HG02943 (cell line): ENCODE measurements at regions not wholly inside any gene's neighbourhood (a gene's known extent, or its start where the extent isn't known, plus 50 kb on each side); places are given as distances from the start of the nearest gene placed in this dataset.
"Not testable (repeated sequence)": the region's sequence is repeated elsewhere in the genome, so short reads cannot be mapped to it uniquely, and the experiment has no call there.

Experiments
- ATAC-seq: cut with Tn5 transposase; IDR thresholded peaks from one replicate; pipeline ENCODE4 v1.9.1; 2021; ENCODE audit warnings: mild to moderate bottlenecking, low read depth, moderate library complexity; ENCODE audit not compliant: unreplicated experiment

DNA sequence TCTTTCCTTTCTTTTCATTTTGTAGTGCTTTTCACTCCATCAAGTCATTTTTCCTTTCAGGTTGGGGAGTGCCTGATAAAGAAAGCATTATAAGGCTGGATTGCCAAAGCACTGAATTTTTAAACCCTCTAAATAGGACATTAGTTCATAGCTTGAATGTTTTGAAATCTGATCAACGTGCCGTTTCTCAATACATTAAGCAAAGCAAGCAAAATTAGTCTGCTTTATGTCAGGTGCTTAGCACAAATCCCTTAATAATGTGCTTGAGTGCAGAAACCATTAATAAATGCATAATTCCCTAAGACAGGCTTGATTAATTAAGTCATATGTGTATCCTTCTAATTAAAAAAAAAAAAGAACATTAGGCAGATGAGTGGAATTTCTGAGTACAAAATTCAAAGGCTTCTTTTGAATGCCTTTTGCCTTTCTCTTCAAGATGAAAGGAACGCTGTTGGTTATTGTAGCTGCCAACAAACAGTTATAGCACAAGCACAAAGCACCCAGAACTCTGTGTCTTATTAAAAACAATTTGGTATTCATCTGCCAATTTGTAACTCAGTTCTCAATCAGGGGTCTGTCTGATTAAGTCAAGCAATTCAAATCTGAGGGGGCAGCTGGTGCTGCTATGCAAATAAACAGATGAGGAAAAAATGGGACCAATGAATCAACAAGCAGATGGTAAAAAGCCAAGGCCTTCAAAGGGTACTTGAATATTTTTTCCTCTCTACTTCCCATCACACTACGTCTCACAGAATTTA, 233.7 kb downstream of the TLE1 start:
- no peak for ATAC-seq

GRCh38 chr9:81445331-81445921, 243.9 kb downstream of the TLE1 start:
- no peak for ATAC-seq

- ATAC-seq = no peak
Observed at GRCh38 chr9:81431641-81432040, 257.7 kb downstream of the TLE1 start.

- no peak for ATAC-seq
Observed at GRCh38 chr9:81430727-81431126, 258.6 kb downstream of the TLE1 start.

GRCh38 chr9:81427870-81428269, 261.5 kb downstream of the TLE1 start:
- no peak for ATAC-seq

- no peak for ATAC-seq
Observed at GRCh38 chr9:81424431-81424830, 264.9 kb downstream of the TLE1 start.

- no peak for ATAC-seq
Observed at GRCh38 chr9:81423589-81424326, 265.6 kb downstream of the TLE1 start.

DNA sequence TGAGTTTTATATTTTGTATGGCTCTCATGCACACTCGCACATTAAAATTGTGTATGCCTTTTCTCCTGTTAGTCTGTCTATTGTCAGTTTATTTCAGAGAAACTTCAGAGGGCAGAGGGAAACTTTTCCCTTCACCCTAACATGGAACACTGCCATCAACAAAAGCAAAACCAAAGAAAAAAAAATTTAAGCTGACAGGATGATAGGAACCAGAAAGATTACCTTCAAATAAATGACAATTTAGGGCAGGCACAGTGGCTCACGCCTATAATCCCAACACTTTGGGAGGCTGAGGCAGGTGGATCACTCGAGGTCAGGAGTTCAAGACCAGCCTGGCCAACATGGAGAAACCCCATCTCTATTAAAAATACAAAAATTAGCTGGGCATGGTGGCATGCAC, 268.3 kb downstream of the TLE1 start:
- not testable (repeated sequence) for ATAC-seq

DNA sequence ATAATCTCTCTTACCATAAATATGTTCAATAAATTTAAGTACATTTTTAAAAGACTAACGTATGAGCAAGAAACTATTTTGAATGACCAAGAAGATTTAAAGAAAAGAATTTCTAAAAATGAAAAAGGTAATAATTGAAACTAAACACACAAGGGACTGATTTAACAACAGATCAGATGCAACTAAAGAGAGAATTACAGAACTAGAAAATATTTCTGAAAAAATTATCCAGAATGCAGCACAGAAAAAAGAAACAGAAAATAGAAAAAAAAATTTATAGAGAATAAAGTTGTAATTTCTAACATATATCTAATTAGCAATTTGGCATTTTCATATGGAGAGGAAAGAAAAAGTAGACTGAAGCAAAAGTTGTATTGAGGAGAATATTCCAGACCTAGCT, 269.3 kb downstream of the TLE1 start:
- ATAC-seq = no peak

- ATAC-seq = no peak
Observed at GRCh38 chr9:81417941-81418340, 271.4 kb downstream of the TLE1 start.

DNA sequence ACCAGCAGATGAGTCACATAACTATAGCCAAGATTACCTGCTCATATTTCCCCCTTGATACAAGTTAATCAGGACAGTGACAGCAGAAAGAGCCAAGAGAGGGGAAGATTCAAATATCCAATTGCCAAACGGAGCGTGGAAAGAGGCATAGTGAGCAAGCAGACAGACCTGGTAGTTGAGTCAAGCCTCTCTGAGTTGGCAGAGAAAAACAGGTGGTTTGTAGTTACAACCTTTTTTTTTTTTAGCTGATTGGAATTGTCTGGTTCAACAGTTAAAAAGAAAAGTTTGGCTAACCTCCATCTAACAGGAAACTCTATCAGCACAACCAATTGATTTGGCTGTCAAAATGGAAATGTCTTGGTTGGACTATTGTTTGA, 272.1 kb downstream of the TLE1 start:
- no peak for ATAC-seq

- no peak for ATAC-seq
Observed at GRCh38 chr9:81416476-81417298, 272.7 kb downstream of the TLE1 start.

- ATAC-seq = no peak
Observed at GRCh38 chr9:81414836-81415235, 274.5 kb downstream of the TLE1 start.

- ATAC-seq = no peak
Observed at GRCh38 chr9:81411961-81412360, 277.4 kb downstream of the TLE1 start.

DNA sequence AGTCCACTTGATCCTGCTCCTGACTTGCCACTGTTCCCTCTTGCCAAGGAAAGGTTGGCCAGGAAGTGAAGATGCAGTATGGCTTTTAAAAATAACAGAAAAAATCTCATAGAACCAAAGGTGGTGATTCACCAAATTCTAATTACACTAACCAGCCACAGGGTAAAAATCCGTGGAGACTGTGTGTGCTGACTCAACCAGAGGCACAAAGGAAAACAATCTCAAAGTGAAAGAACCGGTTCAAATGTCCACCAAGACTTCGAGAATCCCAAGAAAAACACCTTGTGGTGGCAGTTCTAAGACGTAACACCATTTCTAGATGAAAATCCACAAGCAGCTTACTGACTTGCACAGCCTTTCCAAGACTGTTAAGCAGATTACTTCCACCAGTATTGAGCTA, 279.1 kb downstream of the TLE1 start:
- ATAC-seq = no peak

- ATAC-seq = no peak
Observed at GRCh38 chr9:81408951-81409350, 280.4 kb downstream of the TLE1 start.

GRCh38 chr9:81404931-81405598, 284.3 kb downstream of the TLE1 start:
- ATAC-seq = no peak

DNA sequence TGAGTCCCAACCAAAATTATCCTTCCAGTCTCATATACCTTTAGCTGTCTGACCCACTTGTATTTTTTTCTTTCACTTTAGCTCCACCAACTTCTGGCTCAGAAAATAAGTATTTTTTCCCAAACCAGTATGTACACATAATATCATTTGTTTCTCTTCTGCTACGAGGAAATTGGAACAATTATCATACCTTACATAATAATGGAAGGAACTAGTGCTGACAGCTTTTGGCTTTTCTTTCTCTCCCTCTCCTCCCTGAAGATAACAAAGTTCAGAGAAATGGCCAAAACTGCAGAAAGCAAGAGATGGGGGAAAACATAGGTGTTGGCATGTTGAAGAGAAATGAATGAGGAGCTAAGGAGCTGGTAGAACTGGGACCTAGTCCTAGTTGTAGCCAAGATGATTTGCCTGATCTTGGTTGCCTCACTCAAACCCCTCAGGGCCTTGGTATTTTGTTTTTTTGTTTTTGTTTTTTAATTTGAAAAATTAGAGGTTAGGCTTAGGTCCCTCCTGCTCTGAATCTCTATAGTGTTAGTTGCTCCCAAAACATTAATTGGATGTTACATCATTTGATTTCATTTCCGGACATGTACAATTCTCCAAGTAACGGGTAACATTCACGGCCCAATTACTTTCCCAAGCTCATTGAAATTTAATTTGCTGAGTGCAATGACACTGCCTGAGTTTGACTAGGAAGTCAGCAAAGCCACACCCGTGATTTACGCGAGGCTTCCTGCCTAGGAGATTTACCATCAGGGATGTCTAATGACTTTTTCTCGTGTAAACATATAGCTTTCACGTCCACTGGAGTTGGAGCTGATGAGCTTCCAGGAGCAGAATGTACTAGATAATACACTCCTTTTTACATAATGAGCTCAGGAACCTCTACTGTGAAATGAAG, 291.6 kb downstream of the TLE1 start:
- no peak for ATAC-seq

DNA sequence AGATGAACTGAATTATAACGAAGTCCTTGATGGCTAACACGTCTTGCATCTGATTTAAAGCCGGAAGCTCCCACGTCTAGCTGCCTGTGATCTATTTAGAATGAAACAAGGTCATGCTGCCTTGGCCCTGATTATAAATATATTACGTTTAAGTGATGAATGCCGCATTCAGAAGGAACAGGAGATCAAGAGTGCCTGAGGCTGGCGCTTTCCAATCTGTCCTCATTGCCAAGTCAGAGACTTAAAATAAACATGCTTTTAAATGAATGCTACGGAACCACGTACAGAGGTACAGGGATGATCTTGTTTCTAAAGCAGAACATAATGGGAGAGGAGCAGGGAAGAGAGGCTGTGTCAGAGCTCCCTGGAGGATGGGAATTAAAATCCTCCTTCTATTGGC, 292.8 kb downstream of the TLE1 start:
- no peak for ATAC-seq
